OCI-LY1 (cell line): ENCODE measurements at regions not wholly inside any gene's neighbourhood (a gene's known extent, or its start where the extent isn't known, plus 50 kb on each side); places are given as distances from the start of the nearest gene placed in this dataset.

Experiments
- H2AFZ ChIP-seq: fragments of 200-600 bp; sonication (generic), shearing (Covaris generic); 2 replicates; pipeline ENCODE4 v1.6.0; 2014; ENCODE audit warnings: antibody characterized with exemption, mild to moderate bottlenecking, low read length
- H3F3A ChIP-seq: fragments of 200-600 bp; sonication (generic), shearing (Covaris generic); 2 replicates; pipeline ENCODE4 v1.6.0; 2014; ENCODE audit warnings: mild to moderate bottlenecking, antibody characterized with exemption, low read length, moderate library complexity; ENCODE audit not compliant: insufficient read depth
- H3K27ac ChIP-seq: fragments of 200-600 bp; sonication (generic); 2 replicates; pipeline ENCODE4 v1.5.1; 2014; ENCODE audit warnings: low read length, mixed run types, mild to moderate bottlenecking, low read depth; ENCODE audit not compliant: poor library complexity, severe bottlenecking
- H3K27me3 ChIP-seq: fragments of 200-600 bp; sonication (generic); 2 replicates; pipeline ENCODE4 v1.6.0; 2014; ENCODE audit warnings: antibody characterized with exemption, mild to moderate bottlenecking, low read length, moderate library complexity; ENCODE audit not compliant: insufficient read depth
- H3K36me3 ChIP-seq: fragments of 200-600 bp; sonication (generic); 2 replicates; pipeline ENCODE4 v1.6.1; 2014; ENCODE audit warnings: mild to moderate bottlenecking, antibody characterized with exemption, low read length, moderate library complexity, mixed read lengths; ENCODE audit not compliant: insufficient read depth
- H3K4me1 ChIP-seq: fragments of 200-600 bp; sonication (generic); 2 replicates; pipeline ENCODE4 v1.5.1; 2014; ENCODE audit warnings: mild to moderate bottlenecking, low read length, moderate library complexity; ENCODE audit not compliant: insufficient read depth, severe bottlenecking
- H3K4me2 ChIP-seq: fragments of 200-600 bp; sonication (generic), shearing (Covaris generic); 2 replicates; pipeline ENCODE4 v1.6.1; 2014; ENCODE audit warnings: low read length
- H3K4me3 ChIP-seq: fragments of 200-600 bp; sonication (generic); 2 replicates; pipeline ENCODE4 v1.5.1; 2014; ENCODE audit warnings: low read length, low read depth, mild to moderate bottlenecking, mixed read lengths; ENCODE audit not compliant: poor library complexity, severe bottlenecking
- H3K79me2 ChIP-seq: fragments of 200-600 bp; shearing (Covaris generic); 2 replicates; pipeline ENCODE4 v1.6.1; 2016; ENCODE audit warnings: mixed run types, low read length, mixed read lengths; ENCODE audit not compliant: insufficient read depth
- H3K9ac ChIP-seq: fragments of 200-600 bp; sonication (generic), shearing (Covaris generic); 2 replicates; pipeline ENCODE4 v1.6.1; 2014; ENCODE audit warnings: mild to moderate bottlenecking, low read length, mixed read lengths
- H3K9me2 ChIP-seq: fragments of 200-600 bp; sonication (generic), shearing (Covaris generic); 2 replicates; pipeline ENCODE4 v1.6.1; 2014; ENCODE audit warnings: low read depth, mild to moderate bottlenecking, low read length, mixed read lengths
- H3K9me3 ChIP-seq: fragments of 200-600 bp; shearing (Covaris generic); 2 replicates; pipeline ENCODE4 v1.6.1; 2014; ENCODE audit warnings: low read length, mixed read lengths
- H4K20me1 ChIP-seq: fragments of 200-600 bp; sonication (generic), shearing (Covaris generic); 2 replicates; pipeline ENCODE4 v1.6.0; 2016; ENCODE audit warnings: mild to moderate bottlenecking, low read length; ENCODE audit not compliant: insufficient read depth
- CTCF ChIP-seq: fragments of 200-600 bp; sonication (generic), shearing (Covaris generic); IDR thresholded peaks from 2 replicates; pipeline ENCODE4 v1.5.1; 2017; ENCODE audit warnings: mild to moderate bottlenecking, antibody characterized with exemption, low read length, moderate library complexity, mixed read lengths
- EZH2 ChIP-seq: fragments of 200-600 bp; sonication (generic), shearing (Covaris generic); IDR thresholded peaks from 2 replicates; pipeline ENCODE4 v1.8.0; 2017; ENCODE audit warnings: borderline replicate concordance, mixed run types, mild to moderate bottlenecking, antibody characterized with exemption, low read length, moderate library complexity, mixed read lengths

- no peaks in the 10 kb centered on the region for H3K9me3 ChIP-seq
- no peak overlapping the region for H3K4me2 ChIP-seq
- no peak overlapping the region for H2AFZ ChIP-seq
Observed at GRCh38 chr6:8269872-8270454, 165.4 kb downstream of the SLC35B3 start.

DNA sequence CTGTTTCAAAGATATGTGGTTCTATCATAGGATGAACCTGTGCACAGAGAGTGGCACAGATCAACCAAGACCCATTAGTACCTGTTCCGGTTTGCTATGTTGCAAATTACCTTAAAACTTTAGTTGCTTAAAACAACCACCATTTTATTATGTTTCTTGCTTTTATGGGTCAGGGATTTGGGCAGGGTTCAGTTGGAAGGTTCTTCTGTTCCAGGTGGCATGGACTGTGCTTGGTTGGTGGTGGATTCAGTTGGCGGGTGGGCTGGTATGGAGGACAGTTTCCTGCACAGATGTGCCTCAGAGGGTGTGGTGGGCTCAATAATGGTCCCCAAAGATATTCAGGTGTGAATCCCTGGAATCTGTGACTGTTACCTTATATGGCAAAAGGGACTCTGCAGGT lies 166.3 kb downstream of the SLC35B3 start:
- no peaks in the 10 kb centered on the region for H3K36me3 ChIP-seq
- no peak overlapping the region for H2AFZ ChIP-seq
- H3K4me1 ChIP-seq = no peaks in the 10 kb centered on the region
- no peaks in the 10 kb centered on the region for H3K79me2 ChIP-seq
- no peaks in the 10 kb centered on the region for H3F3A ChIP-seq
- H4K20me1 ChIP-seq = no peaks in the 10 kb centered on the region
- H3K27me3 ChIP-seq = no peaks in the 10 kb centered on the region
- TF ChIP-seq EZH2 (no peak), CTCF (no peak)
- no peaks in the 10 kb centered on the region for H3K9me3 ChIP-seq
- H3K4me3 ChIP-seq = no peak overlapping the region
- no peak overlapping the region for H3K9ac ChIP-seq
- no peak overlapping the region for H3K4me2 ChIP-seq
- H3K27ac ChIP-seq = no peak overlapping the region
- no peaks in the 10 kb centered on the region for H3K9me2 ChIP-seq

More at GRCh38 chr6:8269872-8270454, 165.4 kb downstream of the SLC35B3 start:
- TF ChIP-seq EZH2 = no peak
- no peak for TF ChIP-seq CTCF
- no peaks in the 10 kb centered on the region for H4K20me1 ChIP-seq
- no peak overlapping the region for H3K4me3 ChIP-seq
- H3K36me3 ChIP-seq = no peaks in the 10 kb centered on the region
- H3K9ac ChIP-seq = no peak overlapping the region
- no peaks in the 10 kb centered on the region for H3K79me2 ChIP-seq
- no peak overlapping the region for H3K27ac ChIP-seq
- no peaks in the 10 kb centered on the region for H3F3A ChIP-seq
- H3K4me1 ChIP-seq = no peaks in the 10 kb centered on the region
- H3K27me3 ChIP-seq = no peaks in the 10 kb centered on the region
- no peaks in the 10 kb centered on the region for H3K9me2 ChIP-seq

DNA sequence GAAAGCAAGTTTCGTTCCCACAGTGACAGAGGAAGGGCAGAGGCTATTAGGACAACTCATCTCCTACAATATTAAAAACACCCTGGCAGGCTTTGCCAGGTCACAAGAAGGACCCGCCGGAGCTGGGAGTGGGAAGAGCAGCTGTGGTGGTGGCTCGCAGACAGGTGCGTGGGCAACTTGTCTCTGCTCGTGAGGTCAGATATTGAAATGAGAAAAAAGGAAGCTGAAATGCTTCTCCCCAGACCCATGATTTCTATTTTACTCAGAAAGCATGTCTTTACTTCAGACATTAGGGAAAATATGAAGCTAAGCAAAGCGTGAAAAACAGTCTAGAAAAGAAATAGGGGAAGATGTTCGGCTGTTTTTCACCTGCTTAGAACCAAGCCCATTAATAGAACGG lies 166.3 kb upstream of the EEF1E1 start:
- Histone ChIP-seq H4K20me1 (no peaks in the 10 kb centered on the region), H3K9me3 (no peaks in the 10 kb centered on the region), H3K9me2 (no peaks in the 10 kb centered on the region), H3K36me3 (no peaks in the 10 kb centered on the region), H3K27me3 (no peaks in the 10 kb centered on the region), H3F3A (no peaks in the 10 kb centered on the region), H2AFZ (no peak overlapping the region), H3K4me3 (no peak overlapping the region), H3K9ac (no peak overlapping the region), H3K4me1 (no peaks in the 10 kb centered on the region), H3K27ac (no peak overlapping the region), H3K79me2 (no peaks in the 10 kb centered on the region), H3K4me2 (no peak overlapping the region)
- TF ChIP-seq CTCF (no peak), EZH2 (no peak)
